Panc1 (cell line): ENCODE measurements at regions not wholly inside any gene's neighbourhood (a gene's known extent, or its start where the extent isn't known, plus 50 kb on each side); places are given as distances from the start of the nearest gene placed in this dataset.

Experiments used
- ATAC-seq: fragments of 200-7000 bp; cut with Tn5 transposase; 2 replicates; pipeline ENCODE4 v1.9.1; 2020; ENCODE audit warnings: mild to moderate bottlenecking, moderate library complexity
- BruUV-seq: library from RNA; stranded (reverse); fragments of 400-500 nt; replicated peaks from 2 replicates; lab custom pipeline; 2021; lab: Mats Ljungman, UMichigan
- CTCF ChIA-PET: fragments of 300-600 bp; sonication (Branson Sonifier 250); formaldehyde crosslinking; loops from one replicate; lab custom pipeline; 2022; ENCODE audit warnings: antibody characterized with exemption; lab: Charles Lee
- POLR2A ChIA-PET: fragments of 300-600 bp; sonication (Branson Sonifier 250); formaldehyde crosslinking; loops from one replicate; lab custom pipeline; 2022; ENCODE audit warnings: antibody characterized with exemption; lab: Charles Lee
- DNase-seq: peaks from one replicate; pipeline ENCODE4 v3.0.0-alpha.2; 2010; ENCODE audit warnings: low read depth, low spot score
- H3K27ac ChIP-seq: 2 replicates; pipeline ENCODE4 v1.5.1; 2011; ENCODE audit warnings: mild to moderate bottlenecking, low read length, inconsistent platforms
- H3K27me3 ChIP-seq: fragments of 200-500 bp; sonication (Bioruptor generic); 2 replicates; pipeline ENCODE4 v1.6.0; 2014; ENCODE audit warnings: low read length, inconsistent platforms; ENCODE audit not compliant: control insufficient read depth, insufficient read depth
- H3K36me3 ChIP-seq: fragments of 200-500 bp; sonication (Bioruptor generic); 2 replicates; pipeline ENCODE4 v1.5.1; 2014; ENCODE audit warnings: inconsistent platforms, mild to moderate bottlenecking, low read length, moderate library complexity; ENCODE audit not compliant: control insufficient read depth, insufficient read depth
- H3K4me1 ChIP-seq: 2 replicates; pipeline ENCODE4 v1.5.1; 2011; ENCODE audit warnings: inconsistent platforms, mild to moderate bottlenecking, low read length, moderate library complexity; ENCODE audit not compliant: control insufficient read depth, insufficient read depth
- H3K4me3 ChIP-seq, 2 experiments: 2 replicates each; pipeline ENCODE4 v1.5.1; 2011 to 2012; ENCODE audit warnings: low read depth in 2 of 2, low read length in 2 of 2, mild to moderate bottlenecking in 2 of 2, inconsistent platforms in 1 of 2, moderate library complexity in 1 of 2
- H3K9me3 ChIP-seq: fragments of 200-500 bp; sonication (Bioruptor generic); 2 replicates; pipeline ENCODE4 v1.5.1; 2014; ENCODE audit warnings: low read depth, mild to moderate bottlenecking, inconsistent platforms, low read length, moderate library complexity; ENCODE audit not compliant: control insufficient read depth, insufficient read depth
- POLR2AphosphoS5 ChIP-seq: IDR thresholded peaks from 2 replicates; pipeline ENCODE4 v1.6.1; 2012; ENCODE audit warnings: mild to moderate bottlenecking, low read depth, low read length, moderate library complexity
- REST ChIP-seq, 2 experiments: IDR thresholded peaks; 2 replicates each; pipeline ENCODE4 v1.6.1; 2011 to 2012; ENCODE audit warnings: low read depth in 2 of 2, control low read depth in 1 of 2, low read length in 1 of 2, mild to moderate bottlenecking in 1 of 2, moderate library complexity in 1 of 2; ENCODE audit not compliant: insufficient read depth in 1 of 2
- SIN3A ChIP-seq: IDR thresholded peaks from 2 replicates; pipeline ENCODE4 v1.6.1; 2012; ENCODE audit warnings: low read depth, mild to moderate bottlenecking, low read length, moderate library complexity, borderline replicate concordance; ENCODE audit not compliant: insufficient read depth
- TCF7L2 ChIP-seq: IDR thresholded peaks from 2 replicates; pipeline ENCODE4 v1.6.1; 2011; ENCODE audit warnings: mild to moderate bottlenecking, low read depth, low read length, inconsistent platforms
- in situ Hi-C: cut with HindIII; loops from 2 replicates; pipeline ENCODE4 v1.10.0; 2016; ENCODE audit warnings: low sequenced_read_pairs, low pct_unique_long_range_greater_than_20kb
- intact Hi-C: fragments of 100-400 bp; cut with micrococcal nuclease; formaldehyde crosslinking; loops from one replicate; pipeline ENCODE4 v1.10.0; 2022; ENCODE audit not compliant: unreplicated experiment
- TF ChIP-seq, protein P1 (sequence below): fragments of 450-650 bp; IDR thresholded peaks from 2 replicates; pipeline ENCODE4 v1.5.1; 2017; ENCODE audit warnings: mild to moderate bottlenecking

DNA sequence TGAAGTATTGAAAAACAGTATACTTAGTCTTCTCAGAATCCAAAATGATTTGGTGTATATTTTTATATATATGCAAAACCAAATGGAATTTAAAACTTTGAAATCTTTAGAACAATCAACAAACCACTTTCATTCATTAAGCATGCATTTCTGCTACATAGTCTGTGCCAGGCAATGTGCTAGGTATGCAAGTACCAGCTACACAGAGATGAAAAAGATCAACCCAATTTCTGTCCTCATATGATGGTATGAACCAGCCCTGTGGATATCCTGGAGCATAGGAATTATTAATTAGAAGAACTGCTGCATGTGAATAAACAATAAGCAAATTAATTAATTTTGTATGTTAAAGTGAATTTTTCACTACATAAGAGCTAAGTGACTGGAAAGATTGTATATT is 51.2 kb upstream of the RTN4 start:
- Histone ChIP-seq H3K4me3 (no peak overlapping the region), H3K4me1 (peaks cover 18% of the 10 kb centered on the region), H3K27ac (peak overlapping the region; percentile 9; the same call in 1 of the 2 replicates), H3K36me3 (no peaks in the 10 kb centered on the region), H3K9me3 (no peaks in the 10 kb centered on the region), H3K27me3 (no peaks in the 10 kb centered on the region)
- no TSS peak for BruUV-seq
- ChIA-PET CTCF (no interaction called here), POLR2A (no interaction called here)
- DNase-seq (no peak), ATAC-seq (no peak)
- intact Hi-C loops: no loop called here
- TF ChIP-seq REST (IDR thresholded peaks at IDR 0.05; ENCODE audit: insufficient read depth in 1 of 2, low read depth in 2 of 2, low read length in 1 of 2): no peak
- TF ChIP-seq POLR2AphosphoS5: no peak
- no peak for TF ChIP-seq SIN3A
- TF ChIP-seq TCF7L2: no peak
- TF ChIP-seq, protein P1, sequence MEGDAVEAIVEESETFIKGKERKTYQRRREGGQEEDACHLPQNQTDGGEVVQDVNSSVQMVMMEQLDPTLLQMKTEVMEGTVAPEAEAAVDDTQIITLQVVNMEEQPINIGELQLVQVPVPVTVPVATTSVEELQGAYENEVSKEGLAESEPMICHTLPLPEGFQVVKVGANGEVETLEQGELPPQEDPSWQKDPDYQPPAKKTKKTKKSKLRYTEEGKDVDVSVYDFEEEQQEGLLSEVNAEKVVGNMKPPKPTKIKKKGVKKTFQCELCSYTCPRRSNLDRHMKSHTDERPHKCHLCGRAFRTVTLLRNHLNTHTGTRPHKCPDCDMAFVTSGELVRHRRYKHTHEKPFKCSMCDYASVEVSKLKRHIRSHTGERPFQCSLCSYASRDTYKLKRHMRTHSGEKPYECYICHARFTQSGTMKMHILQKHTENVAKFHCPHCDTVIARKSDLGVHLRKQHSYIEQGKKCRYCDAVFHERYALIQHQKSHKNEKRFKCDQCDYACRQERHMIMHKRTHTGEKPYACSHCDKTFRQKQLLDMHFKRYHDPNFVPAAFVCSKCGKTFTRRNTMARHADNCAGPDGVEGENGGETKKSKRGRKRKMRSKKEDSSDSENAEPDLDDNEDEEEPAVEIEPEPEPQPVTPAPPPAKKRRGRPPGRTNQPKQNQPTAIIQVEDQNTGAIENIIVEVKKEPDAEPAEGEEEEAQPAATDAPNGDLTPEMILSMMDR: no peak
- in situ Hi-C loops: no loop called here

DNA sequence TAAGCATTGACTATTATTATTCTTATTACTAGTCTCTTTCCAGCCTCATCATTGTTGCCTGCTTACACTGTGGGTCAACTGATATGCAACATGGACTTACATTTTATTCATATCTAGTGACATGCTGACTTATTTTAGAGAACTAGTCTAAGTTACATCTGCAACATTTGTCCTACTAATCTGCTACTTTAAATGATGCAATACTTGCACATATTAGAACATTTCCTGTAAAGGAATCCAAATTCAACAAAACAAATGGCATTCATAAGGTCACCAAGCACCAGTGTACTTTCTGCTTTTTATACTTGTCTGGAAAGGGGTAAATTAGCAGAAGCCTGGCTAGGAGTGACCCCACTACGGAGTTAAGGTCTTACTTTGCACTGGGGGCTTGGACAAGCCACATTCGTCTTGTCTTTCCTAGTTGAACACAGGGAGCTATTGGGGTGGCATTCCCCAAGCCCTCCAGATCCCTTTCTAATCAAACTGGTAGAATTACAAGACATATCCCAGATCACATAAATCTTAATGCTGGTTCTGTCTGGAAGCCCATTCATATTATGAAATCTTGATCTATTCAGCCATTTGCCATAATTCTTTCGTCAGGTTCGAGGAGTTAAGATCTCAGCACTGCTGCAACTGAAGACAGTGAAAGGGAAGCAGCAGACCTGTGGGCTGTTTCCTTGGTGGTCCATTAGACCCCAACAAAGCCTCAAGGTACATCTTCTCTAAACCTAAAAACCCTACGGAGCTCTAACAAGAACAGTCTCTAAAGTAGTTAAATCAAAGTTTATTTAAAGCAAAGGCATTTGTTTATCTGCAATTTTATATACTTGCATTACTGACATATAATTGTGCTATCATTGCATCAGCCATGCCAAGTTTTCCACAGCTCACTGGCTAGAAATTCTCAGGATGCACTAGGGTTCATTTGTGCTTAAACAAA is 49.9 kb upstream of the RTN4 start:
- ChIA-PET POLR2A (no interaction called here), CTCF (interaction anchor here (0.9 kb wide), 1 partner anchor 10 kb away, joined by 3 read pairs; no protein-coding TSS in a partner anchor)
- ATAC-seq (no peak), DNase-seq (no peak)
- Histone ChIP-seq H3K36me3 (no peaks in the 10 kb centered on the region), H3K27ac (peak overlapping the region; percentile 80; the same call in 1 of the 2 replicates), H3K9me3 (no peaks in the 10 kb centered on the region), H3K27me3 (no peaks in the 10 kb centered on the region), H3K4me1 (peaks cover 14% of the 10 kb centered on the region), H3K4me3 (no peak overlapping the region)
- TF ChIP-seq REST (IDR thresholded peaks at IDR 0.05; ENCODE audit: insufficient read depth in 1 of 2, low read depth in 2 of 2, low read length in 1 of 2) (no peak), POLR2AphosphoS5 (no peak), TCF7L2 (no peak), SIN3A (no peak)
- TF ChIP-seq, protein P1: no peak
- intact Hi-C loops: no loop called here
- in situ Hi-C loops: no loop called here
- BruUV-seq: no TSS peak
